NCI-H2227 treated with DMSO at 0.1 percent for 48 hours (cell line): ENCODE measurements at regions not wholly inside any gene's neighbourhood (a gene's known extent, or its start where the extent isn't known, plus 50 kb on each side); places are given as distances from the start of the nearest gene placed in this dataset.
"Not testable (repeated sequence)": the region's sequence is repeated elsewhere in the genome, so short reads cannot be mapped to it uniquely, and the experiment has no call there.

Source experiments
- DNase-seq: peaks from one replicate; lab custom pipeline; 2025; lab: John Stamatoyannopoulos, UW

GRCh38 chr9:100714372-100715099, 136.7 kb downstream of the CAVIN4 start:
- peak; percentile 78 for DNase-seq

DNA sequence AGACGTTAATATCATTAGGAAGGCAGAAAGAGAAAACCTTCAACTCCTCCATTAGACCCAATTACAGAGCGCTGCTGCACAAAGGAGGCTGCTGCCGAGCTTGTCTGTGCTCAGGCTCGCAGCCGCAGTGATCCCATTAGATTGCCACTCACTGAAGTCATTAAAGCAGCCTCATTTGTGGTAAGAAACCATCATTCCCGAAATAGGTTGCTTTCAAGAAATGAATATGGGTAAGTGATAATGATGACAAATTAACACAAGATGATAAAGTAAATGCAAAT, 137.2 kb downstream of the CAVIN4 start:
- no peak for DNase-seq

DNA sequence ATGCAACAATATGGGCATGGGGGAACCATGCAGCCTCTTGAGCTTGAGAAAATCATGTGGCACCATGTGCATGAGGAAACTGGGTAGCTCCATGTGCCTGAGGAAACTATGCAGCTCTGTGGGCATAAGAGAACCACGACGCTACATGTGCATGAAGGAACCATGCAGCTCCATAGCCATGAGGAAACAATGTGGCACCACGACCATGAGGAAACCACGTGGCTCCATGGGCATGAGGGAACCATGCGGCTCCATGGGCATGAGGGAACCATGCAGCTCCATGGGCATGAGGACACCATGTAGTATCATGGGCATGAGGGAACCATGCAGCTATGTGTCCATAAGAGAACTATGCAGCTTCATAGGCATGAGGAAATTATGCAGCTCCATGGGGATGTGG, 140.8 kb downstream of the CAVIN4 start:
- DNase-seq, result no peak

GRCh38 chr9:100720922-100721321, 143.0 kb downstream of the CAVIN4 start:
- no peak for DNase-seq

DNA sequence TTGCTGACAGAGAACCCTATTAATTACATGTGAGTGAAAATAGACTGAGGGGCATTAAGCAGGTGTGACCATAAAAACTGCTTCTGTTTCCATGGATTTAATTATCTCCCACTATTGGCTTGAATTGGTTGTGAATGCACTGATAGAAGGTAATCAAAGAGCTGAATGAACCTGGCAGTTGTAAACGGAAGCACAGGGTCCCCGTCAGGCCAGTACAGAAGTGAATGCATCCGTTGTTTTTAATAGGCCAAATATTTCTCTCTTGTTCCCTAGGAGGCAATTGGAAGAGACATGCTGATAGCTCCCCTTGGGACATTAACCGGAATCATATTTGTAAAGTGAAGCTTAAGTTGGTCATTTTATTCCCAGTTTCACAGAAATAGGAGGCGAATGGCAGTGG, 147.0 kb downstream of the CAVIN4 start:
- no peak for DNase-seq

DNA sequence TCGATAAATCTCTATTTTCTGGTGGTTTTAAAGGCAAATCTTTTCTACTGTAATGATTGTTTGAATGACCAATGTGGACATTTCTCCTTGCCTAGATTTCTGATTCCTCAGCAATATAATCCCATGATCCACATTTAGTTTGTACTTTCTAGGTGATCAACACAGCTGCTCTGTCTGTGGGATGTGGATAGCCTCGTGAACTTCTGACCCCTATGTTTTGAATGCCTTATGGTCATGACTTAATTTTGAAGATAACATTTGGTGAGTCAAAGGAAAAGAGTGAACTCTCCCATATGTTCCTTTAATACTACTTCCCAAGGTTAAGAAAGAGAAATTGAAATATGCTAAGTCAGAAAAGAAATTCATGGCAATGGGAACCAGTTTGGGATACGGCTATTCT, 147.5 kb downstream of the CAVIN4 start:
- DNase-seq, result no peak

DNA sequence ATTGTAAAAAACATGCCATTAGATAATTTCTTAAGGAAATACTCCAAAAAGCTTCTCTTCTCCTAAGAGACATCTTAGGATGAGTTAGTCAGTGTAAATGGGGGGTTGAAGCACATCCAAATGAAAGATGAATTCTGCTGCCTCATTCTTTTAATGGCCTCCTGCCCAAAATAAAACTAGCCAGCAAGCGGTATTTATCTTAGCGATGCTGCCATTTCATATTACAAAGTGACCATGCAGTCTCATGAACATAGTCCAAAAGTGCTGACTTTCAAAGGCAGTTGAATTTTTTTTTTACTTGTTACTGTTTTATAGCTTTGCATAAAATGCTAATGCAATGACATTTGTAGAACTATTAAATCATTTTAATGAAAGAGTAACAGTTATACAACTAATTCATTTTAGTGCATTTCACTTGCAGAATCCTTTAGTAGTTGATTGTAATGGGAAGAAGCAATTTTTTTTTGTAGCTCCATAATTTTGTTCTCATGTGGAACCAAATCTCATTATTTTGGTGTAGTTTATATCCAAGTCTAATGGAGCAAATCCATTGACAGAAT, 151.5 kb downstream of the CAVIN4 start:
- DNase-seq, result no peak

- no peak for DNase-seq
These were observed 152.2 kb downstream of the CAVIN4 start for GRCh38 chr9:100730086-100730485.

GRCh38 chr9:100731038-100731556, 153.2 kb downstream of the CAVIN4 start:
- DNase-seq, result no peak

DNA sequence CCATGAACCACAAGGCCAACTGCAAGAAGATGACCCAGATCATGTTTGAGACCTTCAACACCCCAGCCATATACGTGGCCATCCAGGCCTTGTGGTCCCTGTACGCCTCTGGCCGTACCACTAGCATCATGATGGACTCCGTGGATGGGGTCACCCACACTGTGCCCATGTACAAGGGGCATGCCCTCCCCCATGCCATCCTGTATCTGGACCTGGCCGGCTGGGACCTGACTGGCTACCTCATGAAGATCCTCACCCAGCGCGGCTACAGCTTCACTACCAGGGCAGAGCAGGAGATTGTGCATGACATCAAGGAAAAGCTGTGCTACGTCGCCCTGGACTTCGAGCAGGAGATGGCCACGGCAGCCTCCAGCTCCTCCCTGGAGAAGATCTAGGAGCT, 153.7 kb downstream of the CAVIN4 start:
- no peak for DNase-seq

DNA sequence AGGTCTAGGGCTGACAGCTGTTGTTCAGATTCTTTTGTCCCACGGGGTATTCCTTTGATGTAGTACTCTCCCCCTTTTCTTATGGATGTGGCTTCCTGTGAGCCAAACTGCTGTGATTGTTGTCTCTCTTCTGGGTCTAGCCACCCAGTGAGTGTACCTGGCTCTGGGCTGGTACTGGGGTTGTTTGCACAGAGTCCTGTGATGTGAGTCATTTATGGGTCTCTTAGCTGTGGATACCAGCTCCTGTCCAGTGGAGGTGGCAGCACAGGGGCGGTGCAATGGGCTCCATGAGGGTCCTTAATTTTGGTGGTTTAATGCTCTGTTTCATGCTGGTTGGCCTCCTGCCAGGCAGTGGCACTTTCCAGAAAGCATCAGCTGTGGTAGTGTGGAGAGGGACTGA, 161.3 kb downstream of the CAVIN4 start:
- DNase-seq, result no peak

DNA sequence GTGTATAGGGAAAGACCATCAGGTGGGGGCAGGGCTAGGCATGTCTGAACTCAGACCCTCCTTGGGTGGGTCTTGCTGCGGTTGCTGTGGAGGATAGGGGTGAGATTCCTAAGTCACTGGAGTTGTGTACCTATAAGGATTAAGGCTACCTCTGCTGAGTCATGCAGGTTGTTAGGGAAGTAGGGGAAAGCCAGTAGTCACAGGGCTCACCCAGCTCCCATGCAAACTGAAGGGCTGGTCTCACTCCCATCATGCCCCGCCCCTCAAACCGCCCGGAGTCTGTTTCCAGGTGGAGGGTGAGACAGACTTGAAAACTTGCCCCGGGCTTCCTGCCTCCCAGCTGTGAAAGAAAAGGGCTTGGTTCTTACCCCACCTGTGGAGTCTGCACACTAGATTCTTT, 161.8 kb downstream of the CAVIN4 start:
- DNase-seq, result no peak

- not testable (repeated sequence) for DNase-seq
These were observed 171.1 kb downstream of the CAVIN4 start for GRCh38 chr9:100748930-100749329.

- no peak for DNase-seq
These were observed 178.3 kb downstream of the CAVIN4 start for GRCh38 chr9:100756217-100756616.

GRCh38 chr9:100759215-100759614, 181.3 kb downstream of the CAVIN4 start:
- no peak for DNase-seq

- DNase-seq, result no peak
These were observed 183.5 kb downstream of the CAVIN4 start for GRCh38 chr9:100761276-100761802.

- no peak for DNase-seq
These were observed 196.4 kb downstream of the CAVIN4 start for GRCh38 chr9:100774326-100774725.

- DNase-seq, result no peak
These were observed 197.1 kb downstream of the CAVIN4 start for GRCh38 chr9:100774962-100775361.

- no peak for DNase-seq
These were observed 198.0 kb downstream of the CAVIN4 start for GRCh38 chr9:100775912-100776311.

DNA sequence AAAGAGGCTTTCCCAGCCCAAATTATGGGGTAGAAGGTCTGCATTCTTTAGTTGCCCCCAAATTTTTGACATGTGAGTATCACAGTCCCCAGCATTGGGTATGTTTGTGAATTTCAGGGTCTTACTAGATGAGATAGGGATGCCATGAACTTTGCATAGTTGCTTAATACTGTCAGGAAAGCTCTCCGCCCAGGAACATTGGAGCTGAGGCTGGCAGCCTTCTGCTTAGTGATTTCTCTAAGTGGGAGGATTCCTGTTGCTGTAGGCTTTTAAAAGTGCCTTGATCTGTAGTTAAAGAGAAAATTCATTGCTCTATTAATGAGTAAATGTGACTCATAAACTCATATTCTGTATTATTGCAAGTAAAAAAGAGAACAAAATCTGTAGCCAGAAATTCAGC, 206.9 kb downstream of the CAVIN4 start:
- DNase-seq, result no peak

- DNase-seq, result no peak
These were observed 208.1 kb downstream of the CAVIN4 start for GRCh38 chr9:100785946-100786345.

DNA sequence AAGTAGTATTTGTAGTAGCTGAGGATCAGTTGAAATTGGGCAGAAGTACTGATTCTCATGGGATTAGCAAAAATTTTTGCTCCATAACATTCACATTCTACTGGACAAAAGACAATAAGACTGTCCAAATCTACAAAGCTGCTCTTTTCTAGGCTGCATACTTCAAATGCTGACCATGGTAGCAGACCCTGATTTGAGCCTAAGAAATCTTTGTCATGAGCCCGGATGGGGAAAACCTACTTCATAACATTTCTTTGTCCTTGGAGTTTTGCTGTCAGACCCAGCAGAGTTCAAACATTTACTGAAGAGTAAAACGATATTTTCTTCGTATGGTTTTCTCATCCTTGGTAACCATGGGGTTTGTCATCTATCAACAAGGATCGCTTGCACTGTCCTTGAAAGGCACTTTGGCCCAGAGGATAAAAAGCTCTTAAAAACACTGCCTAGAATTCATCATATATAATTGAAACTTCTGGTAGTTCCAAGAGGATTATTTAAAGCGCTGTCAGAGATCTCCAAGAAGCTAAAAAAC, 216.9 kb downstream of the CAVIN4 start:
- DNase-seq, result no peak

- DNase-seq, result no peak
These were observed 224.6 kb upstream of the PLPPR1 start for GRCh38 chr9:100803956-100804355.

GRCh38 chr9:100811643-100812042, 216.9 kb upstream of the PLPPR1 start:
- DNase-seq, result no peak
